SH-SY5Y (cell line): ENCODE measurements at regions not wholly inside any gene's neighbourhood (a gene's known extent, or its start where the extent isn't known, plus 50 kb on each side); places are given as distances from the start of the nearest gene placed in this dataset.

ENCODE experiments used
- GATA2 ChIP-seq: IDR thresholded peaks from 2 replicates; pipeline ENCODE4 v1.6.1; 2011; ENCODE audit warnings: mild to moderate bottlenecking, low read depth, low read length
- GATA3 ChIP-seq: IDR thresholded peaks from 2 replicates; pipeline ENCODE4 v1.6.1; 2011; ENCODE audit warnings: low read depth, mild to moderate bottlenecking, low read length, moderate library complexity

- no peak for TF ChIP-seq GATA3
- TF ChIP-seq GATA2 = no peak
Measured at GRCh38 chr10:44312401-44312800, 72.5 kb downstream of the CXCL12 start.
